Globus pallidus (tissue), 1 donor: ENCODE measurements at regions not wholly inside any gene's neighbourhood (a gene's known extent, or its start where the extent isn't known, plus 50 kb on each side); places are given as distances from the start of the nearest gene placed in this dataset.
"Not testable (repeated sequence)": the region's sequence is repeated elsewhere in the genome, so short reads cannot be mapped to it uniquely, and the experiment has no call there.

Source experiments
- DNase-seq: peaks from one replicate; pipeline ENCODE4 v3.0.0-alpha.2; 2015; ENCODE audit warnings: low spot score

DNA sequence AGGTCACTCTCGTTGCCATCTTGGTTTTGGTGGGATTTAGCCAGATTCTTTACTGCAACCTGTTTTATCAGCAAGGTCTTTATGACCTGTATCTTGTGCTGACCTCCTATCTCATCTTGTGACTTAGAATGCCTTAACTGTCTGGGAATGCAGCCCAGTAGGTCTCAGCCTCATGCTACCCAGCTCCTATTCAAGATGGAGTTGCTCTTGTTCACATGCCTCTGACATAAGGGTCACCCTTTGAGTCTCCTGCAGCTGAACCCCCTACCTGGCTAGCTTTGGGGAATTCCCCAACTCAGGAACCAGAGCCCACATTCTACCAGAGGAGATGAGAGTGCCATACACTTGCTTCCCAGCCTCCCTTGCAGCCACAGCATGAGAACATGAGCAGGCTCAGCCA lies 123.0 kb upstream of the ARHGEF3 start:
- not testable (repeated sequence) for DNase-seq

DNA sequence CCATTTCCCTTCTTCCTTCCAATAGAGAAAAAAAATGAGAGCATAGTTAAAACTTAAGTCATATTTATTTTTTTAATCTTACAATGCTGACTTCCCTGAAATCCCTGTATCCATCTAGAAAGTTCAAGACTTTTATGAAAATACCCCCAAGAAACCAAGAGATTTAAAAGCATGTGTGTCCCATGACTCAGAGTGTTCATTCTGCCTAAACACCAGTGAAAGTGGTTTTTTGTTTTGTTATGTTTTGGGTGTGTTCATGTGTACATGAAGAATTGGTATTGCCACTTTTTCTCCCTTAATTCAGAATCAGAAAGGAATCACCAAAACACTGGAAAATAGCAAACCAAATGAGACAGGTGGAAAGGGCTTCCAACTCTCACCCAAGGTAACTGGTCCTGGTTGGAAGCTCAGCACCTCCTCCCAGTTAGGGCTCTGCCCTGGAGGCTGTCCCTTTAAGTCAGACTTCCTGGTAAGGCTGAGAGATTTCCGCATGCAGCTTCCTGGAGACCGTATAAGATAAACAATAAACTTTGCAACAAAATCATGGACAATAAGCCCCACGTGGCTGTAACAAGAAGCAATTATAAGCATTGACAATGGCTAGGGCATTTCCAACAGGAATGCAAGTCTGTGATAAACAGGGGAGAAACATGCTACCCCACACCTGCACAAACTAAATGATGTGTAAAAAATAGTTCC lies 121.9 kb upstream of the ARHGEF3 start:
- peak; percentile 50 for DNase-seq

- DNase-seq: no peak
These were observed 120.1 kb upstream of the ARHGEF3 start for GRCh38 chr3:56921573-56922453.

GRCh38 chr3:56919797-56920195 lies 118.0 kb upstream of the ARHGEF3 start:
- peak; percentile 74 for DNase-seq

GRCh38 chr3:56919137-56919796 lies 117.5 kb upstream of the ARHGEF3 start:
- peak; percentile 53 for DNase-seq

GRCh38 chr3:56918111-56918568 lies 116.4 kb upstream of the ARHGEF3 start:
- DNase-seq: no peak

- no peak for DNase-seq
These were observed 115.8 kb upstream of the ARHGEF3 start for GRCh38 chr3:56917361-56918110.

DNA sequence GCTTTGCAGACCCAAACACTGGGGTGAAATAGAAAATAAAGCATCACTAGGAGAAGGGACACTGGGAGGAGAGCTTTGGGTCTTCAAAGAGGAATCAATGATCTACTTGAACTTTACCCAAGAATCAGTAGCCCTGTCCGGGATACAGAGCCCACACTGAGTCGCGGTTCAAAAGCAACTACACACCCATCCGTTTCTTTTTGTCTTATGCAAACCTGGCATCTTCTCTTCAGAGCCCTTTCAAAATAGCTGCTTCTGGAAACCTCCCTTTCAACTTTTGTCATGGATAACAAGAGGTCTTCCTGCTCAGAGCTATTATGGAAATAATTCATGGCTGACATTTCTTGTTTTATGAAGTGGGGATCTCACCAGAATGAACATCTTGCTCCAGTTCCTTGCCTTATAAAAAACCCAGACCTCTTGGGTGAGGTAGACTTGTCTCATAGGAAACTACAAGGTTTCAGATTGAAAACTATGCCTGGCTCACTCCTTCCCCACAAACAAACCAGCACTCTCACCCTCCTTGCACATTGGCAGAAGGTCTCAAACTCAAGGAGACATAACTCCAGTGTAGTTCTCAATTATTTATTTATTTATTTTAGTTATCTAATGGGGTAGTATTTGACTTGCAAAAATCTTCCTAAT lies 115.1 kb upstream of the ARHGEF3 start:
- no peak for DNase-seq

DNA sequence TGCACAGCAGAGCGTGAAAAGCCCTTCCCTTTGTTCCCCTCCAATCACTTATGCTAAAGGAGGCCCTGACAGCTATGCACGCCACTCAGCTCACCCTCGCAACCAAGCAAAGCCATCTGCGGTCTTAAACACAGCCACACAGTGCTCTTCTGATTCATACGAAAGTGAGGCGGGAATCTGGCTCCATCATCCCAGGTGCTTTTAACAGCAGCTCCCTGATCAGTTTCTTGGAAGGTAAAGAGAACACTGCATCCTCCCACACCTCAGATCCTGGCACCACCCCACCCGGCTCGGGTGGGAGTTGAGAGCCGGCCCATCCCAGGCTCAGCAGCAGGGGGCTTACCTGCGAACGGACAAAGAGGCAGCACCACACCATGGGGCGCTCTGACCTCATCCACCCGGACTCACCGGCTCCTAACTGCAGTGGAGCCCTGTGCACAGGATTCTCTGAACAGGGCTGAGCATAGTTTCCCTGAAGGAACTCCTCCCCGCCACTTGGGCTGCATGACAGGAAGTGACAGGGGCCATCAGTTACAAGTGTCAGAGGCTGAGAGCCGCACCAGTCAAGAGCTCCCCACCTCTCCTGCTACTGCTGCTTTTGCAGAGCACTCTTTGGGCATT lies 114.3 kb upstream of the ARHGEF3 start:
- no peak for DNase-seq

GRCh38 chr3:56914646-56915045 lies 112.9 kb upstream of the ARHGEF3 start:
- DNase-seq: no peak

GRCh38 chr3:56911363-56911762 lies 109.6 kb upstream of the ARHGEF3 start:
- DNase-seq: no peak

DNA sequence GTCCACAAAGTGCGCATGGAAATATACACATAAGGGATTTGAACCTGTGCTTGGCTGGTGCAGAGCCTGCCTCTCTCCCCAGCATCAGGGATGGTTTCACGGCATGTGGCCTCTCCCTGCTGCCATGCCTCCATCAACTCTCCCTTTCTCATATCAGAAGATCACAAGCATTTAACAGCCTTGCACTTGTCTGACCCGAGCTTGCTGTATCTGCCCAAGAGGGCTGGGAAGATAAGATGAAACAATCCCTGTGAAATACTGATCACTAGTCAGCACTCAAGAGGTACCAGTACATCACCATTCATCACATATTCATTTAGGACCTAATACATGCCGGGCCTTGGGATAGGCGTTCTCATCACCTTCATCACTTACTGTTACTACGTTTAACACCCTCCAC lies 107.6 kb upstream of the ARHGEF3 start:
- DNase-seq: no peak

DNA sequence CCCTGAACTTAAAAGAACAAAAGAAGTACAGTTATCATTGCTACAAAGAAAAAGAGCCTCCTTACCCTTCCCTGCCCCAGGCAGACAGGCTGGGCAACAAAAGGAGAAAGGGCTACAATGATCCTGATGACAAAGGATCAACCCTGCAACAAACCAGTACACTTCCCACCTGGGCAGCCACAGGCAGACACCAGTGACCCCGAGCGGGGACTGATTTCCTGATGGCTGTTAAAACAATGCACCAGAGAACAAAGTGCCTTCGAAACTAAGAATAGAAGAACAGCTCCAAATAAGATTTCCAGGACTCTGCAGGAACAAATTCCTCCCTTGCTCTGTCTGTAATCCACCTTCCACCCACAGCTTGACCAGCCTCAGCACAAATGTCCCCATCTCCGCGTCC lies 106.3 kb upstream of the ARHGEF3 start:
- DNase-seq: no peak

DNA sequence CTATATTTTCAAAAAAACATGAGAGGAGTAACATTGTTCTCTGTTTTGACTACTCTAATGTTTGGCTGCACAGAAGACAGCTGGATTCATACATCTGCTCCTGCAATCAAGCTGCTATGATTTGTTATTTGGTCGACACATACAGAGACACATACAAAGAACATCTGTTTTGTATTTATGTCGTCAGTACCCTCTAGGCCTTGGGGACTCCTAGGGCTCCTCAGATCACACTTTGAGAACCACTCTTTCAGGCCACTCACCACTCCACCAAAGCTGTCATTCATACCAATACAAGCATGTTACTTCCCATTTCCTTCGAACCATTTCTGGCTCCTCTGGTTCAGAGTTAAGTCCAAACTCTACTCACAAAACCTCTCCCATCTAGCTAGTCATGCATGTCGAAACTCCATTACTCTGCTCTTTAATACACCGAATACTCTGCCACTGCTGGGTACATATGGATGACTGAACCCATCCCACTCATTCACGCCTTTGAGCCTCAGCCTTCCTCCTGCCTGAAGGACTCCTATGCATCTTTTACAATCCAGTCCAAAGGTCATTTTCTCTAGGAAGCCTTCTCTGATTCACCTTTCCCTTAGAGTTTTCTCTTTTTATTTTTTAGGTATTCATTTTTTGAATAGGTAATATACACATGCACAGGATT lies 102.9 kb upstream of the ARHGEF3 start:
- no peak for DNase-seq

GRCh38 chr3:56903231-56903782 lies 101.6 kb upstream of the ARHGEF3 start:
- no peak for DNase-seq

- no peak for DNase-seq
These were observed 100.9 kb upstream of the ARHGEF3 start for GRCh38 chr3:56902468-56903160.

- DNase-seq: no peak
These were observed 99.1 kb upstream of the ARHGEF3 start for GRCh38 chr3:56900801-56901200.

DNA sequence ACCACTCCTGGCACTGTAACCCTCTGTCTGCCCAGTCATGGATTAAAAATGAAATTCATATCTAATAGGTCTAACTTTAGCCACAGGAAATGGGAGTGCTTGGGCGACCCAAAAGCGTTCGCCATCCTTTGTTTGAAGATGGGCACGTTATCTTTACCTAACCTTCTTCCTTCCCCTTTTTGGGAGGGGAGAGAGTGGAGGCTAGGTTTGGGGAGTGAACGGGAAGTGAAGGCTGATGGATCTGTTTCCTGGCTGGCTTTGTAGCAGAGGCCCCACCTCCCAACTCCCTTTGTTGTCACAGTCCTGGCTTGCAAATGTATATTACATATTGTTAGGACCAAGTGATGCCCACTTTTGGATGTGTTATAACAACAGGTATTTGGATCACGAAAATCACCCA lies 98.1 kb upstream of the ARHGEF3 start:
- DNase-seq: no peak

GRCh38 chr3:56899078-56899477 lies 97.3 kb upstream of the ARHGEF3 start:
- DNase-seq: no peak

DNA sequence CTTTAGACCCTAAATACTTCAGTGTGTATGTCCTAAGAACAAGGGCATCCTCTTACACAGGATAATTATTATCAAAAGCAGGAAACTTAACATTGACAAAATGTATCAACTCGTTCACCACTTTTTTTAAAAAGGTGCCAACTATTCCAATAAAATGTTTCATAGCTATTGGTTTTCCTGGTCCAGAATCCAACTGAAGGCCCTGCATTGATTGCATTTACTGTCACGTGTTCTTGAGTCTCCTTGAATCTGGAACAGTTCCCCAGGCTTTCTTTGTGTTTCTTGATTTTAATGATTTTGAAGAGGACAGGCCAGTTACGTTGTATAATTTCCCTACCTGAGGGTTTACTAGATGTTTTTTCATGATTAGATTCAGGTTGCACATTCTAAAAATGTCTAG lies 94.6 kb upstream of the ARHGEF3 start:
- DNase-seq: no peak
